Activated T-helper 2 cell treated with anti-CD3 and anti-CD28 coated beads, Interferon-gamma antibody, Interleukin-2, Interleukin-4, amounts not matched to agents 10 μg/mL and 5 μg/mL and 100 μg/mL, durations not matched to agents 14 hours and 24 hours and 36 hours (primary cell): ENCODE measurements at regions not wholly inside any gene's neighbourhood (a gene's known extent, or its start where the extent isn't known, plus 50 kb on each side); places are given as distances from the start of the nearest gene placed in this dataset.
"Not testable (repeated sequence)": the region's sequence is repeated elsewhere in the genome, so short reads cannot be mapped to it uniquely, and the experiment has no call there.

Experiments used
- DNase-seq: peaks from one replicate; pipeline ENCODE4 v3.0.0; 2021; ENCODE audit warnings: low spot score
- H3K27ac Mint-ChIP-seq: one replicate; pipeline ENCODE4 v1.8.0; 2021; ENCODE audit warnings: mixed read lengths
- H3K27me3 Mint-ChIP-seq: one replicate; pipeline ENCODE4 v1.8.0; 2021; ENCODE audit warnings: low read depth, mixed read lengths
- H3K36me3 Mint-ChIP-seq: one replicate; pipeline ENCODE4 v1.8.0; 2021; ENCODE audit warnings: low read depth, mixed read lengths
- H3K4me1 Mint-ChIP-seq: one replicate; pipeline ENCODE4 v1.8.0; 2021; ENCODE audit warnings: low read depth, mixed read lengths
- H3K4me3 Mint-ChIP-seq: one replicate; pipeline ENCODE4 v1.8.0; 2021; ENCODE audit warnings: low read depth, mild to moderate bottlenecking, moderate library complexity, mixed read lengths
- H3K9me3 Mint-ChIP-seq: one replicate; pipeline ENCODE4 v1.8.0; 2021; ENCODE audit warnings: mixed read lengths
- intact Hi-C: fragments of 100-400 bp; cut with micrococcal nuclease; formaldehyde crosslinking; loops from one replicate; pipeline ENCODE4 v1.15.1; 2023

DNA sequence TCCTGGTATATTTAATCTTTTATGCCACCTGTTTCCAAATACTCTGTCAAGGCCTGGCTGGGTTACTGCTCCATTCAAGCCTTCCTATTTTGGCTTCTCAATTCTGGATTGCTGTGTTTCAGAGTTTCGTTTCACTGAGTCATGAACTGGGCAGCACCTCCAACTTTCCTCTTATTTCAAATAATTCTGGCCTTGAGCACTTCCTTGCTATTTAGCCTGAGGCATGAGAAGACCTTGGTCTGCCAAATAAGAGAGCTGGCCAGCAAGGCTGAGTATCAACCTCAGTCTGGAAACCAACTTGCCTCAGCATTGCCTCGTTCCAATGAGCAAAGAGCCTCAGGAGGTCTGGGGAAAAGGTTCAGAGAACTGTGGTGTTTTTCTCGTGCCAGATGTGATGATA lies 66.6 kb downstream of the TNFAIP3 start:
- intact Hi-C loops: no loop called here
- DNase-seq: no peak
- peaks cover 36% of the 10 kb centered on the region for H3K9me3 Mint-ChIP-seq
- peaks cover 32% of the 10 kb centered on the region for H3K36me3 Mint-ChIP-seq
- H3K27me3 Mint-ChIP-seq: no peaks in the 10 kb centered on the region
- no peak overlapping the region for H3K4me3 Mint-ChIP-seq
- H3K4me1 Mint-ChIP-seq: peaks cover 38% of the 10 kb centered on the region
- H3K27ac Mint-ChIP-seq: no peak overlapping the region

DNA sequence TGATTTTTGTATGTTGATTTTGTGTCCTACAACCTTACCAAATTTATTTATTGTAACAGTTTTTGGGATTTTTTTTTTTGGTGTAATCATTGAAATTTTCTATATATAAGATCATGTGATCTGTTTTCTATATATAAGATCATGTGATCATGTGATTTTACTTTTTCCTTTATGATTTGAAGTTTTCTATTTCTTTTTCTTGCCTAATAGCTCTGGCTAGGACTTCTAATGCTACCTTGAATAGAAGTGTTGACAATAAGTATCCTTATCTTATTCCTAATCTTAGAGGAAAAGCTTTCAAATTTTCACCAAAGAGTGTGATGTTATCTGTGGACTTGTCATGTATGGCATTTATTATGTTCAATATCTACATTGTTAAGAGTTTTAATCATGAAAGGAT lies 69.7 kb downstream of the TNFAIP3 start:
- no peaks in the 10 kb centered on the region for H3K27me3 Mint-ChIP-seq
- H3K9me3 Mint-ChIP-seq: peaks cover 41% of the 10 kb centered on the region
- H3K27ac Mint-ChIP-seq: no peak overlapping the region
- peaks cover 37% of the 10 kb centered on the region for H3K36me3 Mint-ChIP-seq
- no peak for DNase-seq
- intact Hi-C loops: no loop called here
- H3K4me1 Mint-ChIP-seq: peaks cover 49% of the 10 kb centered on the region
- H3K4me3 Mint-ChIP-seq: no peak overlapping the region

- H3K4me1 Mint-ChIP-seq: peaks cover 52% of the 10 kb centered on the region
- no peak overlapping the region for H3K27ac Mint-ChIP-seq
- peaks cover 41% of the 10 kb centered on the region for H3K9me3 Mint-ChIP-seq
- peaks cover 37% of the 10 kb centered on the region for H3K36me3 Mint-ChIP-seq
- H3K4me3 Mint-ChIP-seq: no peak overlapping the region
- DNase-seq: no peak
- intact Hi-C loops: no loop called here
- no peaks in the 10 kb centered on the region for H3K27me3 Mint-ChIP-seq
Observed at GRCh38 chr6:137937834-137938233, 70.8 kb downstream of the TNFAIP3 start.

GRCh38 chr6:137938770-137939379 lies 71.8 kb downstream of the TNFAIP3 start:
- peaks cover 41% of the 10 kb centered on the region for H3K9me3 Mint-ChIP-seq
- no peak for DNase-seq
- peaks cover 48% of the 10 kb centered on the region for H3K4me1 Mint-ChIP-seq
- peaks cover 30% of the 10 kb centered on the region for H3K36me3 Mint-ChIP-seq
- H3K4me3 Mint-ChIP-seq: no peak overlapping the region
- no peaks in the 10 kb centered on the region for H3K27me3 Mint-ChIP-seq
- intact Hi-C loops: no loop called here
- H3K27ac Mint-ChIP-seq: peak overlapping the region; percentile 63

GRCh38 chr6:137941995-137942394 lies 74.9 kb downstream of the TNFAIP3 start:
- H3K27ac Mint-ChIP-seq: no peak overlapping the region
- H3K36me3 Mint-ChIP-seq: peaks cover 21% of the 10 kb centered on the region
- no peak for DNase-seq
- H3K27me3 Mint-ChIP-seq: no peaks in the 10 kb centered on the region
- H3K4me3 Mint-ChIP-seq: no peak overlapping the region
- H3K9me3 Mint-ChIP-seq: peaks cover 21% of the 10 kb centered on the region
- H3K4me1 Mint-ChIP-seq: peaks cover 61% of the 10 kb centered on the region
- intact Hi-C loops: loop anchor here (2.0 to 10.0 kb wide), 2 partner anchors 113 to 147 kb away; no protein-coding TSS in a partner anchor

DNA sequence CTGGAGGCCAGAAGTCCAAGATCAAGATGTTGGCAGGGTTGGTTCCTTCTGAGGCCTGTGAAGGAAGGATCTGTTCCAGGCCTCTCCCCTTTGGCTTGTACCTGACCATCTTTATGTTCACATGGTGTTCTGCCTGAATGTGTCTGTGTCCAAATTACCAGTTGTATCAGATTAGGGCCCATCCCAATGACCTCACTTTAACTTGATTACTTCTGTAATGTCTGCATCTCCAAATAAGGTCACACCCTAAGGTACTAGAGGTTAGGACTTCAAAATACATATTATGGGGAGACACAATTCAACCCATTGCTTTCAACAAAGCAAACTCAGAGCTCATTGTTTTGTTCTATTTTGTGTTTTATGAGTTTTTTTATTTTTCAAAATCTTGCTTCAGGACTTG lies 75.7 kb downstream of the TNFAIP3 start:
- H3K4me3 Mint-ChIP-seq: no peak overlapping the region
- intact Hi-C loops: loop anchor here (10.0 kb wide), 1 partner anchor 148 kb away; no protein-coding TSS in a partner anchor

DNA sequence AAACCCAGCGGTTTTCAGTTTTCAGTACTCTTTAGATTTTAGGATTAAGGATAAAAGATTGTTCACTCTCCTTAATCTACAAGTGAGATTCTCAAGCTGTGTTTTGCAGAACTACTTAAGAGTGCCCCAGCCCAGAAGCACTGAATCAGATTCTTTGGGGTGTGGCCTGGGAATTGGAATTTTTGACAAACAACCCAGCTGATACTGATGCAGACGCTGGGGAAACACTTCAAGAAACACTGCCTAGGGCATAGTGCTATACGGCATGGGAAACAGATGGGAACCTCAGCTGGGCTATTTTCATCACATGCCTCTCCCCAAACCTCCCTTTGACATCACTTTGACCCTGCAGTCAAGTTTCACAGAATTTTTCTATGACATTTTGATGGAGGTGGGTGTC lies 77.3 kb downstream of the TNFAIP3 start:
- H3K4me3 Mint-ChIP-seq, H3K36me3 Mint-ChIP-seq, H3K27me3 Mint-ChIP-seq, H3K9me3 Mint-ChIP-seq, DNase-seq: not testable (repeated sequence)
- Mint-ChIP-seq H3K27ac (peak overlapping the region; percentile 69), H3K4me1 (peaks cover 57% of the 10 kb centered on the region)
- intact Hi-C loops: loop anchor here (2.0 to 10.0 kb wide), 2 partner anchors 62 to 150 kb away; no protein-coding TSS in a partner anchor

More for the DNA sequence above, 75.7 kb downstream of the TNFAIP3 start:
- DNase-seq: no peak
- Mint-ChIP-seq H3K27ac (no peak overlapping the region), H3K27me3 (no peaks in the 10 kb centered on the region), H3K4me1 (peaks cover 65% of the 10 kb centered on the region), H3K36me3 (peaks cover 18% of the 10 kb centered on the region), H3K9me3 (peaks cover 14% of the 10 kb centered on the region)

GRCh38 chr6:137944793-137945498 lies 77.9 kb downstream of the TNFAIP3 start:
- intact Hi-C loops: loop anchor here (1.0 to 10.0 kb wide), 5 partner anchors 30 to 240 kb away; no protein-coding TSS in a partner anchor
- Mint-ChIP-seq H3K4me1 (peaks cover 57% of the 10 kb centered on the region), H3K9me3 (no peaks in the 10 kb centered on the region), H3K27me3 (no peaks in the 10 kb centered on the region), H3K27ac (peak overlapping the region; percentile 69), H3K4me3 (no peak overlapping the region), H3K36me3 (peaks cover 1% of the 10 kb centered on the region)
- no peak for DNase-seq

DNA sequence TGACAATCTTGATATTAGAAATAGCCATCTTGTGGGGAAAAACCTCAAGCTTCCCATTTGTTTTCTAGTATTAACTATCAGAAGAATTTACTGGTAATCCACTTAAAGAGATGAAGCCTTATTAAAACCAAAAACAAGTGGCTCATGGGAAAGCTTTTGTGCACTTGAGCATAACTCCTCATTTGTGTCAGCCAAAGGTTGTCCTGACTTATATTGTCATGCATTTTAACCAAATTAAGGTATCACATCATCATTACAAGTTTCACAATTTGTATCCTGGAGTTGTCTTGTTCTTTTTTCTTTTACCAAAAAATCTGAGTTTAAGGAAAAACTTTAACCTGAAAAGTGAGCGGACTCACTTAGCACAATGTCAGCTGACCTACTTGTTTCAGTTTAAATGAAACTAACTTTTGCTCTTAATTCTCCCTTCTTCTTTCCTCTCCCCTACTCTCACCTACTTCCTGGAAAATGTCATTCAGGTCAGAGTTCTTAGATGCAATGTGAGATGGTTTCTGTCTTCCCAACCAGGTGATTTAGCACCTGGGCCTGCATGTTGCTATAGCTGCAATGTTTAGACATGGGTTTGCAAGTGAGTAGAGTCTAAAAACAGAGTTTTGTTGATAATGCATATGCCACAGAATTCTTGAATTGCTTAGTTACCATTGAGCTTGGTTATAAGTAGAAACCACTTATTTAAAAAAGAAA lies 82.8 kb downstream of the TNFAIP3 start:
- no peaks in the 10 kb centered on the region for H3K9me3 Mint-ChIP-seq
- no peak overlapping the region for H3K4me3 Mint-ChIP-seq
- intact Hi-C loops: loop anchor here (10.0 kb wide), 1 partner anchor 155 kb away; no protein-coding TSS in a partner anchor
- peak overlapping the region; percentile 1 for H3K27ac Mint-ChIP-seq
- no peaks in the 10 kb centered on the region for H3K36me3 Mint-ChIP-seq
- H3K27me3 Mint-ChIP-seq: peaks cover 5% of the 10 kb centered on the region
- DNase-seq: no peak
- H3K4me1 Mint-ChIP-seq: peaks cover 31% of the 10 kb centered on the region

- Mint-ChIP-seq H3K9me3 (no peaks in the 10 kb centered on the region), H3K4me1 (peaks cover 26% of the 10 kb centered on the region), H3K36me3 (no peaks in the 10 kb centered on the region), H3K4me3 (no peak overlapping the region), H3K27me3 (peaks cover 5% of the 10 kb centered on the region), H3K27ac (no peak overlapping the region)
- no peak for DNase-seq
- intact Hi-C loops: no loop called here
Observed at GRCh38 chr6:137950581-137950980, 83.5 kb downstream of the TNFAIP3 start.

GRCh38 chr6:137951064-137951597 lies 84.1 kb downstream of the TNFAIP3 start:
- Mint-ChIP-seq H3K36me3 (no peaks in the 10 kb centered on the region), H3K4me3 (no peak overlapping the region), H3K27ac (no peak overlapping the region), H3K9me3 (no peaks in the 10 kb centered on the region), H3K27me3 (peaks cover 5% of the 10 kb centered on the region), H3K4me1 (peaks cover 25% of the 10 kb centered on the region)
- intact Hi-C loops: no loop called here
- no peak for DNase-seq

DNA sequence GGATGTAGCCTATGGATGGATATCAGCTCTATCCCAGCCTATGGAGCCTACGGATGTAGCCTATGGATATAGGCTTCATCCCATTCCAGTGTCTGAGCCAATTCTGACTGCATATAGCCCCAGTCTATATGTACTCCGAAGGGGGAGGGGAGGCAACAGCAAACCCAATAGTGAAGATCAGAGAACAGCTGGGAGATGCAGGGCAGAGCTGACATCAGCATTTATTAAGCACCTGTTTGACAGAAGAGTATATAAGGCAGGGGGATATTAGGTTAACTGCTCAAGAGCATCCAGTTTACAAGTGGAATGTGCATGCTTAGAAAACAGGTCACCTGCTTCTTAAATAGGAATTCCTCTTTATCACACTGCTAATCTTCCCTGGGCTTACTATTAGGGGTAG lies 85.2 kb downstream of the TNFAIP3 start:
- no peak for DNase-seq
- no peaks in the 10 kb centered on the region for H3K36me3 Mint-ChIP-seq
- H3K9me3 Mint-ChIP-seq: no peaks in the 10 kb centered on the region
- no peak overlapping the region for H3K4me3 Mint-ChIP-seq
- H3K4me1 Mint-ChIP-seq: peaks cover 18% of the 10 kb centered on the region
- intact Hi-C loops: no loop called here
- peaks cover 5% of the 10 kb centered on the region for H3K27me3 Mint-ChIP-seq
- no peak overlapping the region for H3K27ac Mint-ChIP-seq
